ENCODE measurements at regions not wholly inside any gene's neighbourhood (a gene's known extent, or its start where the extent isn't known, plus 50 kb on each side); places are given as distances from the start of the nearest gene placed in this dataset.

DNA sequence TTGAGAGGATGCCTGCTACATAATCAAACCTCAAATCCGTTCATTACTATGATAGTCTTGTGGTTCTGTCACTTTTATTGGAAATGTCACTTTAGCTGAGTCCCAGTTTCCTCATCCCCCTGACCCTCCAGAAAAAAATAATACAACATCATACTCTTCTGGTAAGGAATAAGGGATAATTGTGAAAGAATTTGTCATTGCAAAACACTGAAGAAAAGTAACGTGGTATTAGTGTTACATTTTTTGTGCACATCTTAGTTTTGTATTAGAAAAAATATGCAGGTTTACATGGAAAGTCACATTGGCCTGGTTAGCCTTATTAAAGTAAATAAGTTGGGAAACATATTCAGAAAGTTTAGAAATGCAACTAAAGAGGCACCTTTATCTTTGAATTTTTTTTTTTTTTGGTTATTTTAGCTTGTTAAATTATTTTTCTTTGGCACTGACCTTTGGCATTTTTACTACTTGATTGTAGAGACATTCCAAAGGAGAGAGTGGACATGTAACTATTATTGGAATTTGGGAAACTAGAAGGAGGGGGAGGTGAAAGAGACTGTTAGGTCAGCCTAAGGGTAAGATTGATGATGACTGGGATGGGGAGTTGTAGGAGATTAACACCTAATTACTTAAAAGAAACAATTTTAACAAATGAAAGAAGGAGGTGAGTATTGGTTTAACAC is 462.2 kb upstream of the RARB start:
- CTCF ChIA-PET, result no interaction called here
- H3K27me3 Mint-ChIP-seq, result no peaks in the 10 kb centered on the region
- H3K36me3 Mint-ChIP-seq, result no peaks in the 10 kb centered on the region
- no peak for DNase-seq
- no peak overlapping the region for H3K27ac Mint-ChIP-seq
- H3K4me1 Mint-ChIP-seq, result no peaks in the 10 kb centered on the region
- H3K4me3 Mint-ChIP-seq, result no peak overlapping the region
- H3K9me3 Mint-ChIP-seq, result no peaks in the 10 kb centered on the region

DNA sequence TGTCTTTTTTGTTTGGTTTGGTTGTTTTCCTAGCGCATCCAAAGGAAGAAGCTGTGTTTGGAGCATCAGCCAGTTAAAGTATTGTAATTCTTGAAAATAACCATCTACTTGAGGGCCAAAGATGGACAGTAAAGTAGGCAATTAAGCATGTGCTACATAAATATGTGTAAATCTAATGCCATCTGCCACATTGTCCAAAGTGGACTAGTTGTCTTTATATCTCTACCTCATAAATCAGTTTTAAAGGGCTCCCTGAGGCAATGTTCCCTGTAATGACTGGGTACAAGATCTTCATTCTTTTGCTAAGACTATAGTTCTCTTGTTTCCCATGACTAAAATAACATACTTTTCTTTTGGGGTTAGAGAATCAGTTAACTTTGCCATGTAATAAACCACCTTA is 460.0 kb upstream of the RARB start:
- CTCF ChIA-PET, result interaction anchor here (1.1 kb wide), 1 partner anchor 44 kb away, joined by 3 read pairs; no protein-coding TSS in a partner anchor
- Mint-ChIP-seq H3K4me1 (no peaks in the 10 kb centered on the region), H3K4me3 (no peak overlapping the region), H3K9me3 (no peaks in the 10 kb centered on the region), H3K27me3 (no peaks in the 10 kb centered on the region), H3K36me3 (no peaks in the 10 kb centered on the region), H3K27ac (no peak overlapping the region)
- DNase-seq, result no peak

DNA sequence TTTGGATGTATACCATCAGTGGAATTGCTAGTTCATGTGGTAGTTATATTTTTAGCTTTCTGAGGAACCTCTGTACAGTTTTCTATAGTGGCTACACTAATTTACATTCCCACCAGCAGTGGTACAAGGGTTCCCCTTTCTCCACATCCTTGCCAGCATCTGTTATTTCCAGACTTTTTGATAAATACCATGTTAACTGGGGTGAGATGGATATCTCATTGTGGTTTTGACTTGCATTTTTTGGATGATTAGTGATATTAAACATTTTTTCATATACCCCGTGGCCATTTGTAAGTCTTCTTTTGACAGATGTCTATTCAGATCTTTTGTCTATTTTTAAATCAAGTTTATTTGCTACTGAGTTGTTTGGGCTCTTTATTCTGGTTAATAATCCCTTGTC is 455.6 kb upstream of the RARB start:
- Mint-ChIP-seq H3K27ac (no peak overlapping the region), H3K4me1 (no peaks in the 10 kb centered on the region), H3K4me3 (no peak overlapping the region), H3K9me3 (peaks cover 6% of the 10 kb centered on the region), H3K36me3 (no peaks in the 10 kb centered on the region), H3K27me3 (no peaks in the 10 kb centered on the region)
- CTCF ChIA-PET, result no interaction called here
- no peak for DNase-seq

DNA sequence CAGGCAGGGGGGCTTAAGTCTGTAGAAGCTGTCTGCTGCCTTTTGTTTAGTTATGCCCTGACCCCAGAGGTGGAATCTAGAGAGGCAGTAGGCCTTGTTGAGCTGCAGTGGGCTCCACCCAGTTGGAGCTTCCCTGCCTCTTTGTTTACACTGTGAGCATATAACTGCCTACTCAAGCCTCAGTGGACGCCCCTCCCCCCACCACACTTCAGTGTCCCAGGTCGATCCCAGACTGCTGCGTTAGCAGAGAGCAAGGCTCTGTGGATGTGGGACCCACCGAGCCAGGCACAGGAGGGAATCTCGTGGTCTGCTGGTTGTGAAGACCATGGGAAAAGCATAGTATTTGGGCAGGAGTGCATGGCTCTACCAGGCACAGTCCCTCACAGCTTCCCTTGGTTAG is 446.8 kb upstream of the RARB start:
- CTCF ChIA-PET, result no interaction called here
- no peak overlapping the region for H3K27ac Mint-ChIP-seq
- H3K27me3 Mint-ChIP-seq, result no peaks in the 10 kb centered on the region
- no peak for DNase-seq
- H3K4me1 Mint-ChIP-seq, result no peaks in the 10 kb centered on the region
- no peaks in the 10 kb centered on the region for H3K36me3 Mint-ChIP-seq
- H3K4me3 Mint-ChIP-seq, result no peak overlapping the region
- peaks cover 6% of the 10 kb centered on the region for H3K9me3 Mint-ChIP-seq

DNA sequence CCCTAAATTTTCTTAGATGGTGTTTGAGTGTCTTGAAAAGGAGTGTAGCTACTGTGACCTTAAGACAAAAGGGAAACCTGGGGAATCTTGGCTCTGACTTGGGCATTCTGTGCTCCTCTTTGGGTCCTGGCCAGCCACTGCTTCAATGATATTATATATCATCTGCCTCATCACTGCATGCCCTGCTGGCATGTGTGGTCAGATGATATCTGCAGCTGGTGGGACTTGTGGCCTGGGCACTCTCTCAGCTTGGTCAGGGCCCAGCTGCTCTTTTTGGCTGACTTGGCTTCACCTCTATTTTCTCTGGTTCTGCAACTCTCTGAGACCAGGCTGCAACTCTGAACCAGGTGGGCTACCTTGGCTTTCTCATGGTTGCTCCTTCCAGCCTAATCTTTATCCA is 446.1 kb upstream of the RARB start:
- no peaks in the 10 kb centered on the region for H3K36me3 Mint-ChIP-seq
- peaks cover 5% of the 10 kb centered on the region for H3K9me3 Mint-ChIP-seq
- no peak for DNase-seq
- H3K27ac Mint-ChIP-seq, result no peak overlapping the region
- CTCF ChIA-PET, result no interaction called here
- no peak overlapping the region for H3K4me3 Mint-ChIP-seq
- no peaks in the 10 kb centered on the region for H3K4me1 Mint-ChIP-seq
- H3K27me3 Mint-ChIP-seq, result no peaks in the 10 kb centered on the region

DNA sequence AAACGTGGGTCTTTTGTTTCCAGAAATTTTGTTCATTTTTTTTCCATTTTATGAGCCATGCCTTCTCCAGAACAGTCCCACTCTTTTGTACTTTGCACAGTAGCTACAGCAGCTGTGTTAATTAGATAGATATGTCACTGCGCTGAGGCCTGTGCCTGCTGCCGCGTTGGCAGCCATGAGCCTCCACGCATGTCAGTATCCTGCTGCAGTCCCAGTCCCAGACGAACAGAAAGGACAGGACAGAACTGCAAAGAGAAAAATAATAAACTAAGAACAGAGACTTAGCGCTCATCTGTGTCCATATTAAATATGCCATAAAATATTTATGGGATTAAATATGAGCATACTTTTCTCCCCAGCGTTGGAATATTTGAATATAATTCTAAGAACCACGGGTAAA is 442.4 kb upstream of the RARB start:
- no peak overlapping the region for H3K4me3 Mint-ChIP-seq

DNA sequence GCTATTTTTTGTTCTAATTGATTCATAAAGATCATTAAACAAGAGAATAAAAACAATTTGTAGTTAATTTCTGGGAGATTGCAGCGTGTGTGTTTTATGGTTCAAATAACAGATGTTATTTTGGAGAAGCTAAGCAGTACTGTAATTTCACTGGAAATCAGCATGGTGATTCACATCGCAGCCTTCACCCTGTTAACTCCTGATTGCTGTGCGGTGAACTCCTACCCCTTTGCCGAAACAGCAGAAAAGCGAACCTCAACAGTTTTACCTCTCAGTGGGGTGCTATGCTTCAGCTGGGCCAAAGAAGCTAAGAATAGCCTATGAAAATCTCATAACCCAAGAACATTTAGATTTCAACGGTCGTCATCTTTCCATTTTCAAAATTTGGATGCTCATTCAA is 441.5 kb upstream of the RARB start:
- H3K27ac Mint-ChIP-seq, result no peak overlapping the region
- no peaks in the 10 kb centered on the region for H3K36me3 Mint-ChIP-seq

More for the DNA sequence above, 442.4 kb upstream of the RARB start:
- Mint-ChIP-seq H3K36me3 (no peaks in the 10 kb centered on the region), H3K4me1 (no peaks in the 10 kb centered on the region), H3K9me3 (no peaks in the 10 kb centered on the region), H3K27ac (no peak overlapping the region), H3K27me3 (no peaks in the 10 kb centered on the region)
- no peak for DNase-seq
- CTCF ChIA-PET, result no interaction called here

DNA sequence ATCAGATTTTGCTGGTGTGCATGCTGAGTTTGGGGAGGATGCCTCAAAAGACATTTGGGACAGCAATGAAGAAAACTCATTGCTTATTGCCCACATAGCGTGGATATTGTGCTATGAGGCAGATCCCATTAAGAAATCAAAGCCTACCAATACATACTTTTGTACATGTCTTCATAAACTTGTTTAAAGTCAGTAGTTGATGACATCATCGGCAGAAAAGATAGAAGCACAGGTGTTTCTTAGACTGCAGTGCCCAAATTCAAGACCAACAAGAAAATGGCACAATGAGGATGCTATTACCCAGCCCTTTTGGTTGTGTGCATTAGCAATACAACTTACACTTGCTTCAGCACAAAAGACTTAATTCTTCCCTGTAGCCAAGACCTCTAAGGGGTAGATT is 428.7 kb upstream of the RARB start:
- Mint-ChIP-seq H3K4me1 (no peaks in the 10 kb centered on the region), H3K9me3 (no peaks in the 10 kb centered on the region), H3K4me3 (no peak overlapping the region), H3K27me3 (no peaks in the 10 kb centered on the region), H3K27ac (no peak overlapping the region), H3K36me3 (no peaks in the 10 kb centered on the region)
- CTCF ChIA-PET, result no interaction called here
- DNase-seq, result no peak

More for the DNA sequence above, 441.5 kb upstream of the RARB start:
- no peak for DNase-seq
- Mint-ChIP-seq H3K27me3 (no peaks in the 10 kb centered on the region), H3K4me1 (no peaks in the 10 kb centered on the region), H3K9me3 (no peaks in the 10 kb centered on the region), H3K4me3 (no peak overlapping the region)
- CTCF ChIA-PET, result no interaction called here

DNA sequence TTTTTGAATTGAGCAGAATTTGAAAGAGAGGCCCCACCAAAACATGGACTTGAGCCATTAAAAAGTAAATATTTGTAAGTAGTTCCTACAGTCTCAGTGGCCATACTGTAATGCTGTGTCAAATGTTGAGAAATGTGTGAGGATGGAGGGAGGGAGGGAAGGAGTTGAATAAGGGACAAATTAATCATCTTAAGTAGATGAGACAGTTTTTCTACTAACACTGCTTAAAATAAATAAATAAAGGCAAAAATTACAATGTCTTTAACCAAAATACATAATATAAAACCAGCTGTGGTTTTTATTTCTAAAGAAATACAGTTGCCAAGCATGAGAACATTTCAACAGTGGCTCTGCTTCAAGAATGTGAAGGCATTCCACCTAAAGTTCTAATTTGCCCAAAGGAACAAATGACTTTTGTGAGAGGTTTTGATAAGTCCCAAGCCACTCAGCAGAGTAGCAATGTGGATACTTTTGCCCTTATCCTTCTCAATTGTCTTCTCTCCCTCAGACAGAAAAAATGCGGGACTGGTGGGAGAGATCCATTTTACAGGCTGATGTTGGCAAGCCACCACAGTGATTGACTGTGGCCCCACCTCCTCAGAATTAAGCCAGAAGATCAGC is 427.0 kb upstream of the RARB start:
- Mint-ChIP-seq H3K27ac (no peak overlapping the region), H3K4me3 (no peak overlapping the region), H3K9me3 (no peaks in the 10 kb centered on the region), H3K27me3 (no peaks in the 10 kb centered on the region), H3K4me1 (no peaks in the 10 kb centered on the region), H3K36me3 (no peaks in the 10 kb centered on the region)
- CTCF ChIA-PET, result no interaction called here
- DNase-seq, result no peak

DNA sequence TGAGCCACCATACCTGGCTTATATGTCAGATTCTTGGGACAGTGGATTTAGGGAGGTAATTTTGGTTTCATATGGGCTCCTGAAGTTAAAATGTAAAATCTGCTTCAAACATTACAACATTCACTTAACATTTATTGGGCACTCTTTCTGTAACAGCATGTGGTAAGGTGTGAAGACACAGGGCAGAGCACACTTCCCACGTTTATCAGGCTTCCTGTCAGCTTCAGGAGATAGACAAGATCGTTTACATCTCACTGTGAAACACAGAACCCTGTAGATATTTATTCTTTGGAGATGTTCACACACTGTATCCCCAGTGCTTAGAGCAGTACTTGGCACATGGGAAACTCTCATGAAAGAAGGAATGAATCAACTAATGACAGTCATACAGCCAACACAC is 426.0 kb upstream of the RARB start:
- no peaks in the 10 kb centered on the region for H3K9me3 Mint-ChIP-seq
- CTCF ChIA-PET, result no interaction called here
- H3K4me1 Mint-ChIP-seq, result no peaks in the 10 kb centered on the region
- no peaks in the 10 kb centered on the region for H3K27me3 Mint-ChIP-seq
- no peak overlapping the region for H3K27ac Mint-ChIP-seq
- H3K4me3 Mint-ChIP-seq, result no peak overlapping the region
- no peak for DNase-seq
- no peaks in the 10 kb centered on the region for H3K36me3 Mint-ChIP-seq

DNA sequence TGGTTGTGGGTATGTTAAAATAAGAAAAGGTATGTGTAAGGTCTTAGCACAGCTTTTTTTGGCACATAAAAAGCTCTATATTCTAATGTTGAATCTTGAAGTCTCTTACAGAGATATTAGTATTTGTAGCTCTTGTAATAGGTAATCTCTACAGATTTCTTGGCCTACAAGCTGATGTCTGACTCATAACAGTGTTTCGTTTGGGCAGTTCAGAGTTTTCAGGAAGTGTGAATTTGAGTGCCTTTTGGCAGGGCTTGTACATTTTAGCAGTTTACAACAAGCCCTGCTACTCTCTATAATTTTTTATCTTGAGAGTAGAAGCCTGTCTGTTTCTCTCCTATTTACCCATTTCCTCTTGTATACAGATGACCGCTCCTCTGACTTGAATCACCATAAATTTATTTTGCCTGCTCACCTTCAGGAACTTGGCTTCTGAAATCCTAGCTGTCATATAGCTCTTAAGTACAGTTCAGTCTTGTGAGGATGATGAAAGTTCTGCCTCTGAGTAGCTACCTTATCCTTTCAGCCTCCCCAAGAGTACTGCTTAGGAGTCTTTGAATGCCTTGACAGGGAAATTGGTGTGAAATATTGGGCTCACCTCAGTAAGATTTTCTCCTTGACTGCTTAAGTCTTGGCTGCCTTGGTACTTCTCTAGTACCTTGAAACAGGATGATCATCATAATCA is 419.9 kb upstream of the RARB start:
- H3K27ac Mint-ChIP-seq, result no peak overlapping the region
- H3K4me1 Mint-ChIP-seq, result no peaks in the 10 kb centered on the region
- no peaks in the 10 kb centered on the region for H3K9me3 Mint-ChIP-seq
- no peaks in the 10 kb centered on the region for H3K36me3 Mint-ChIP-seq
- no peak overlapping the region for H3K4me3 Mint-ChIP-seq
- DNase-seq, result no peak
- CTCF ChIA-PET, result no interaction called here
- no peaks in the 10 kb centered on the region for H3K27me3 Mint-ChIP-seq

DNA sequence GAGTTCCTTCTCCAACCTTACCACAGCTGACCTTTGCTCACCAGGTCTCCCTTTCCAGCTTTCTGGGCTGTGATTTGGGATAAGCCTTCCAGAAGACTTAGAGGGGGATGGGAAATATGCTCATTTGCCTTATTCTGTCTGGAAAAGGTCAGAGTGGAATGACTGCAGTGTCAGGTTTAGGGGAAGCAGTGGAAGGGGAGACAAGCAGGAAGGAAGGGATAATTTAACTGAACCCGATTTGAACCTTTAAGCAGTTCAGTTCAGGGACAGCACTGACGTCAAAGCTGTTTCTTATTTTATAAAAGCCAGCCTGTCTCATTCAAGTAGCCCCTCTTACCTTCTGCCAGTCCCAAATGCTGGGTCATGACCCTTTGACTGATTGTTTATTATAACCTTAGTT is 418.4 kb upstream of the RARB start:
- H3K4me1 Mint-ChIP-seq, result no peaks in the 10 kb centered on the region
- no peaks in the 10 kb centered on the region for H3K9me3 Mint-ChIP-seq
- no peak overlapping the region for H3K4me3 Mint-ChIP-seq
- CTCF ChIA-PET, result no interaction called here
- no peaks in the 10 kb centered on the region for H3K27me3 Mint-ChIP-seq
- H3K36me3 Mint-ChIP-seq, result no peaks in the 10 kb centered on the region
- DNase-seq, result no peak
- no peak overlapping the region for H3K27ac Mint-ChIP-seq

DNA sequence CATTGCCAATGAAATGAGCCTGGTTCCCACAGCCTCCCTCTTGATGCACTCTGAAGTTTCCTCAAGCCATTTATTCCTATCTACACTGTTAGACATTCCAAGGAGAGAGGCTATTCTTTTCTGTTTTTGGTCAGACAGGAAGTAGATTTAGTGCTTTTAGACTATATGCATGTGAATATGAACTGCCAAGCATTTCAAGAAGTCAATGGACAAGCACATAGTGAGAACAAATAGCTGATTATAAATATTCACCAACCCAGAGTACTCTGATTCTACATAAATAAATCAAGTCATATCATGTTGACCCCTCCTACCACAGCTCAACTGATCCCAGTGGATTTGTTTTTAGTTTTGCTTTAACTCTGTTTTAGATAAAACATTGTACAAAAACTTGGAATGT is 412.5 kb upstream of the RARB start:
- CTCF ChIA-PET, result no interaction called here
- no peaks in the 10 kb centered on the region for H3K36me3 Mint-ChIP-seq
- no peak overlapping the region for H3K4me3 Mint-ChIP-seq
- H3K9me3 Mint-ChIP-seq, result no peaks in the 10 kb centered on the region
- H3K27me3 Mint-ChIP-seq, result no peaks in the 10 kb centered on the region
- H3K27ac Mint-ChIP-seq, result no peak overlapping the region
- no peak for DNase-seq
- H3K4me1 Mint-ChIP-seq, result no peaks in the 10 kb centered on the region

DNA sequence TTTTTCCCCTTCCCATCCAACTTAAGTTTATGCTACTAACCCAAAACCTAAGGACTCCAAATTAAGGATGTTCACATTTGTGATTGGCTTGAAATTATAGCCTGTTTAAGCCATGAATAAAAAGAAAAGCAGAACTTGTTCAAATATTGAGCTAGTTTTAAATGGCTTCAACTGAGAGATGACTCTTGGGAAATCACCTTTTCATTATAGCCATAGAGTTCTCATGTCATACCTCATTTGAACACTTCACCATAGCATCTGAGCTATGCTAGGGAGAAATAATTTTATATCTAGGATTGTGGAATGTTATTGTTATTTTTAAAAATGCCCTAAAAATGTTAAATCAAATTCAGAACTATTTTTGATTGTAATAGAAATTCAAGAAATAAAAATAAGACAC is 409.2 kb upstream of the RARB start:
- Mint-ChIP-seq H3K27me3 (no peaks in the 10 kb centered on the region), H3K4me1 (no peaks in the 10 kb centered on the region), H3K4me3 (no peak overlapping the region), H3K9me3 (no peaks in the 10 kb centered on the region), H3K36me3 (no peaks in the 10 kb centered on the region), H3K27ac (no peak overlapping the region)
- CTCF ChIA-PET, result no interaction called here
- DNase-seq, result no peak

DNA sequence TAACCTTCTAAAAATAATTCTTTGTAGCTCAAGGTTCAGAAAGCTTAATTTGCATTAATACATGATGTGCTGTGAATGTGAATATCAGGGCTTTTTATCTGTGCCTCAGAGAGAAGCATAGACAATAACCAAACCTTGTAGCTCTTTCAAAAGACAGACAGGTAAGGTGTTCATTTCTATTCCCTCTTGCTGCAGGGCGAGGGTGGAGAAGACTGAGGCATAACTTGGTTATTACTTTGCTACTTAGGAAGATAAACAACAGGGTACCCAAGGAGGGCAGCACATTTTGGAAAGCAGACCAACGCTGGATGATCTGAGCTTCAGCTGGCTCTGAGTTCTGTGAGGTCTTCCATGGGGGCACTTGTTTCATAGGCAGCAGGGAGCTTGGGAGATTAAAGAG is 408.6 kb upstream of the RARB start:
- Mint-ChIP-seq H3K27me3 (no peaks in the 10 kb centered on the region), H3K27ac (no peak overlapping the region), H3K4me1 (no peaks in the 10 kb centered on the region), H3K36me3 (no peaks in the 10 kb centered on the region), H3K9me3 (no peaks in the 10 kb centered on the region), H3K4me3 (no peak overlapping the region)
- CTCF ChIA-PET, result no interaction called here
- no peak for DNase-seq
